Left ventricle myocardium superior (tissue), 1 donor: ENCODE measurements at regions not wholly inside any gene's neighbourhood (a gene's known extent, or its start where the extent isn't known, plus 50 kb on each side); places are given as distances from the start of the nearest gene placed in this dataset.
"Not testable (repeated sequence)": the region's sequence is repeated elsewhere in the genome, so short reads cannot be mapped to it uniquely, and the experiment has no call there.

Source experiments
- ATAC-seq: fragments of 200-7000 bp; cut with Tn5 transposase; one replicate; pipeline ENCODE4 v1.9.1; 2020; ENCODE audit warnings: mild to moderate bottlenecking, moderate library complexity
- DNase-seq: peaks from one replicate; pipeline ENCODE4 v3.0.0-alpha.2; 2020
- intact Hi-C: fragments of 100-400 bp; cut with micrococcal nuclease; formaldehyde crosslinking; loops from one replicate; pipeline ENCODE4 v1.11.0; 2022
- donor health status: DM: no; HTN: yes; CAD: no; lungs with severe emphysema.

DNA sequence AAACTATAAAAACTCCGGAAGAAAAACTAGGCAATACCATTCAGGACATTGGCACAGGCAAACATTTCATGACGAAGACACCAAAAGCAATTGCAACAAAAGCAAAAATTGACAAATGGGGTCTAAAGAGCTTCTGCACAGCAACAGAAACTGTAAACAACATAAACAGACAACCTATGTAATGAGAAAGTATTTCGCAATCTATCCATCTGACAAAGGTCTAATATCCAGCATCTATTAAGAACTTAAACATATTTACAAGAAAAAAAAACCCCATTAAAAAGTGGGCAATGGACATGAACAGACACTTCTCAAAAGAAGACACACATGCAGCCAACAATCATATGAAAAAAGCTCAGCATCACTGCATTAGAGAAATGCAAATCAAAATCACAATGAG, 498.6 kb downstream of the HINT1 start:
- ATAC-seq (no peak), DNase-seq (no peak)
- intact Hi-C loops, result no loop called here

DNA sequence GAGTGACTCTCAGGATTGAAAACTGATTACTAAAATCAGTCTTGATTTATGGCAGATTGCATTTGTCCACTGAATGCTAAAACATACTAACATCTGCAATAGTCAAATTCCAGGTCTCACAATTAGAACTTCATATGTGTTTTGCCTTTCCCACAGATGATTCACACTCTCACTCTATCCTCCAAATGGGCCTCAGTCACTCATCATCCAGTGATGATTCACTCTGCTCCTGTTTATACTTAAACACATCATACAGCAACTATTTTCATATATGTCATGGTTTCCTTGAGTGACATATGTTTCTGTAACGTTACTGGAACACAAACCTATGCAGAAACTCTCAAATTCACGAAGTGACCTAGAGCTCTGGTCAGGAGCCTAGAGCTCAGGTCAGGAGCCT, 512.9 kb downstream of the HINT1 start:
- ATAC-seq (no peak), DNase-seq (no peak)
- intact Hi-C loops, result no loop called here

DNA sequence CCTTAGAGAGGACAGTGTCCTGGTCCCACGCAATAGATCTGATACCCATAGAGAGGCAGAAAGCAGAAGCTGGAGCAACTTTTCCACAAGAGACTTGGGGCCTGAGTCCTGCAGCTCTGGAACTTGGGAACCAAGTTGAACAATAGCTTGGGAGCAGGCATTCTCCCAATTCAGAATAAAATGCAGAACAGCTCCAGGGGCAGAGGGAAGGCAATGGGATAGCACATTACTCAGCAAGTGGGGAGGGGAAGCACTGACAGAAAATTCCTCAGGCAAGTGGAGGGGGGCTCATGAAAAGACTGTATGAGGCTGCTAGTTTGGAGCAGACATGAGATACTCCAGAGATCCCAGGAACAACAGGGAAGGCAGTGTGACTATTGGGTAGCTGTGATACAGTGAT, 513.6 kb downstream of the HINT1 start:
- intact Hi-C loops, result no loop called here
- DNase-seq, result no peak
- ATAC-seq, result no peak

DNA sequence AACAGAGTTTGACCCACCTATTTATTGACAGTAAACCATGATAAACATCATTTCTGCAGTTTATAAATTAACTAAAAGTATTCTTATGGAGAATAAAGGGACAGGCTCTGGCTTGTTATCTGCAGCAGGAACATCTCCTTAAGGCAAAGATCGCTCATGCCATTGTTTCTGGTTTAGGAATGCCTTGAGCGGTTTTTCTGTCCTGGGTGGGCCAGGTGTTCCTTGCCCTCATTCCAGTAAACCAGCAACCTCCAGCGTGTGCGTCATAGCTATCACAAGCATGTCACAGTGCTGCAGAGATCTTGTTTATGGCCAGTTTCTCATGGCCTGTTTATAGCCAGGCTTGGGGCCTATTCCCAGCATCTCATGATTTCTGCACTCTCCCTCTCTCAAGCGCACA, 521.7 kb downstream of the HINT1 start:
- intact Hi-C loops, result no loop called here
- ATAC-seq (no peak), DNase-seq (no peak)

DNA sequence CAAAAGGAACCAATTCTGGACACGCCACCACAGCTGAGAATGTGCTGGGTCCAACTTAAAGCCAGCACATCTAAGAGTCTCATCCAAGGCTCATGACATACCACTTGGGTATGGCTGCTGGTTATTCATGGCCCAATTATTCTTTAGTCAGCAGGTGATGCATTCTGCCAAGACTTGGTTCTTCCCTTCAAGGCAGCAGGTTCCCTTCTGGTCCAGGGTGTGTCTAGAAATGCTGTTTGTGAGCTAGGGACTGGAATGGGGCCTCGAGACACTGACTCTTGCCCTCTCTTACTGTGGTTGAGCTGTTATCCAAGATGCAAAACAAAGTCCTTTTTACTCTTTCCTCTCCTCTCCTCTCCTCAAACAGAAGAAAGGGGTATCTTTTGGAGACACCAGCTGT, 522.6 kb downstream of the HINT1 start:
- intact Hi-C loops, result no loop called here
- DNase-seq, result no peak
- no peak for ATAC-seq

DNA sequence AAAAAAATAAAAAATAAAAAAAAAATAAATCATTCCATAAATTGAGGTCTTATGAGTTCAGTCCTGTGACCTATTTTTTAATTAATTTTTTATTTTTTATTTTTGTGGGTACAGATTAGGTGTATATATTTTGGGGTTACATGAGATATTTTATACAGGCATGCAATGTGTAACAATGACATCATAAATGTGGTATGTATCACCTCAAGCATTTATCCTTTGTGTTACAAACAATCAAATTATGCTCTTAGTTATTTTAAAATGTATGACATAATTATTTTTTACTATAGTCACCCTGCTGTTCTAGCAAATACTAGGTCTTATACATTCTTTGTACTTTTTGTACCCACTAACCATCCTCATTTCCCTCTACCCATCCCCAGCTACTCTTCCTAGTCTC, 537.9 kb downstream of the HINT1 start:
- no peak for ATAC-seq
- no peak for DNase-seq
- intact Hi-C loops, result no loop called here

DNA sequence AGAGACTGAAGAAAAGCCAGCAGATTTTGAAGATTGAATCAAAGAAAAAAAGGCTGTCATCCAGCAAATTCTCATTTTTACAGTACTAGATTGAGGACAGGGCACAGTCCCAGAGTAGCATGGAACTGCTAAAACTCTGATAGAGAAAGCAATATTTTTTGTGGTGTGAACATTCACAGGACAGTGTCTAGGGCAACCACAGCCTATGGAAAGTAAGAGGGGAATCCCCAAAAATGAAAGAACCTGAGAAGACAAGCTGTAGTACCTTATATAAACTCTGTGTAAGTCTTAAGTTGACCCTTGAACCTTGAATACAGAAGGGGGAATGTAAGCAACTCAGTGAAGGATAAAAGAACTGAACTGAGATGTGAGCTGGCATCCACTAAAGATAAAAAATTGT, 540.3 kb downstream of the HINT1 start:
- DNase-seq (no peak), ATAC-seq (no peak)
- intact Hi-C loops, result no loop called here

DNA sequence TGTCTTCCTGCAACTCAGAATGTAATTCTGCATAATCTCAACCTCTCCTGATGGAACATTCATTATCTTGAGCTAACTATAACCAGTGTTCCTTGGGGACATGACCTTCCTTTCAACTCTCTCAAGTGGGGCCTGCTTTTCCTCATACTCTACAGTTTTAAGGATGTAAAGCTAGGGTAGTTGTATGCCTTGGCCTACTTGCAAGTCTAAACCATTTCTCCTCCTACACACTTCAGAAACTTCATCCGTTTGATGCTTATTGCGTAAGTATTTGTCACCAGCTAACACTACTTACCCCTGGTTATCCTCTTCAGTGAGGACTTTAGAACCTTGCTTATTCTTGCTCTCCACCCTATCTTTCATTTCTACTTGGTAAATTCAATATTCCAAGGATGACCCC, 548.9 kb downstream of the HINT1 start:
- no peak for DNase-seq
- intact Hi-C loops, result no loop called here
- ATAC-seq, result no peak

DNA sequence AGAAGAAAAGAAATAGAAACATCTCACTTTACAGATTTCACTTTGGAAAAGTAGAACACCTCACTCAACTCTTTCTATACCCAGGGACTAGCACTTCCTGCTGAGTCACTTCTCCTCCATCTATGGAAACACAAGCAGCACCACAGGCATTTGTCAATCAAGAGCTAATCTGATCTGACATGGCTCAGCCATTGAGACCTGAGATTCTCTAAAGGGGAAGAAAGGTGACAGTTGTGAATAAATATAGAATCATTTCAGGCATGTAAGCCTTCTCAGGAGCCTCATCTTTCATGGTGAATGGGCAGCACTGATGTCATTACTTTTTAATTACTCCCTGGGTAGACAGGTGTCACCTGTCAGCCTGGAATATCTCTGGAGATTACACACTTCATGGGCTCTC, 559.8 kb downstream of the HINT1 start:
- no peak for ATAC-seq
- intact Hi-C loops, result no loop called here
- DNase-seq, result no peak

DNA sequence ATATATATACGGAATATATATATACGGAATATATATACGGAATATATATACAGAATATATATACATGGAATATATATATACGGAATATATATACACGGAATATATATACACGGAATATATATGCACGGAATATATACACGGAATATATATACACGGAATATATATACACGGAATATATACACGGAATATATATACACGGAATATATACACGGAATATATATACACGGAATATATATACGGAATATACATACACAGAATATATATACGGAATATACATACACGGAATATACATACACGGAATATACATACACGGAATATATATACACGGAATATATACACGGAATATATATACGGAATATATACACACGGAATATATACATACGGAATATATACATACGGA, 568.4 kb downstream of the HINT1 start:
- intact Hi-C loops, ATAC-seq, DNase-seq: not testable (repeated sequence)

DNA sequence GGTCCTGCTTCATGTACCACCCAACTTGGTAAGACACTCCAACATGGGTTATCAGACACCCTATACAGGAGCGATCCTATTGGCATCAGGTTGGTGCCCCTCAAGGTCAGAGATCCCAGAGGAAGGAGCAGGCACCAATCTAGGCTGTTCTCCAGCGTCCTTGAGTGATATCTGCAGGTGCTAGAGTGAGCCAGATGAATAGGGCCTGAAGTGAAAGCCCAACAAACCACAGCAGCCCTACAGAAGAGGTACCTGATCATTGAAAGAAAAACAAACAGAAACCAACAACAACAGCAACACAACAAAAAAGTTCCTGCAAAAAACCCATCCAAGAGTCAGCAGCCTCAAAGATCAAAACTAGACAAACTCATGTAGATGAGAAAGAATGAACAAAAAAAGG, 584.8 kb downstream of the HINT1 start:
- DNase-seq, result no peak
- intact Hi-C loops, result no loop called here
- ATAC-seq, result no peak

DNA sequence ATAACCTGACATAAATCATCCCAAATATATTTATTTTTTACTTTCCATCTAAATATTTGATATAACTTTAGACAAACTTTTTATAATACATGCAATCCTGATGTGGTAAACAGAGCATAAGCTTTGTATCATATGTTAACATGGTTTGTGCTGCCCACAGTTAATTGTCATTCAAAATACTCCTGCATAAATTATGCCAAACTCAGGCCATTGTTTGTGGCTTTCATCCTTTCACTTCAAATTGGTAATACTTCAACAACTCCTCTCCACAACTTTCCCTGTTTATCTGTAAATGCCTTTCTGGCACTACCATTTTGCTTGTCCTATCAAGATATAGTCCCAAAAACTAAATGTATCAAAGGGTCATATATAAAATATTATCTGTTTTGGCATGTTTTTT, 586.7 kb downstream of the HINT1 start:
- intact Hi-C loops, result no loop called here
- ATAC-seq (no peak), DNase-seq (no peak)

DNA sequence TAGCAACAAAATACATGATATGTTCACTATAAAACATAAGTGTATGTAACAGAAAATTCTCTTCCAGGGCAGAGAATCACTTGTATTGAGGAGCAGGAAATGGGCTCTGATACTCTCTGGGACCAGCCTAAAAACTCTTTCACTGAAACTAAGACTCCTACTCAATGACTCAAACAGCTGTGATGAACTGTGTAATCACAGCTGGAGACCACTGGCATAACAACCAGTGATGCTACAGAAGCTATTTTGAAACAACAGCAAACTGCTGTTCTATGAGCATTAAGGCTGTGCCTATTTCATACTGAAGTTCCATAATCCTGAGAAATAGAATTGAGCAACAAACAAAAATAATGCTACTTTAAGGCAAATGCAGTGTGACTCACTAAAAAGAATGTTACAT, 594.0 kb downstream of the HINT1 start:
- intact Hi-C loops, result no loop called here
- ATAC-seq (no peak), DNase-seq (no peak)

DNA sequence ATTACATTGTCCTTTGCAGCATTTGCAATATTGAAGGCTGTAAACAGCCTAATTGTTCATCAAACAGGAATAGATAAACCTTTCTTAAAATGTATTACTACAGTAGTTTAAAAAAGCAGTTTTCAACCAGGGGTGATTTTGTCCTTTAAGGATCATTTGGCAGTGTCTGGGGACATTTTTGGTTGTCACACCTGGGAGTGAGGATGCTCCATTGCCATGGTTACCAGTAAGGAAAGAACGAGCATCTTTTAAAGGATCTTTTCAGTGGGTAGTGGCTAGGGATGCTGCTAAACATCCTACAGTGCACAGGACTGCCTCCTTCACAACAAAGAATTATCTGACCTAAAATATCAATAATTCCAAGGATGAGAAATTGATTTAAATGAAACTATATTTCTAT, 596.3 kb downstream of the HINT1 start:
- intact Hi-C loops, result no loop called here
- no peak for ATAC-seq

DNA sequence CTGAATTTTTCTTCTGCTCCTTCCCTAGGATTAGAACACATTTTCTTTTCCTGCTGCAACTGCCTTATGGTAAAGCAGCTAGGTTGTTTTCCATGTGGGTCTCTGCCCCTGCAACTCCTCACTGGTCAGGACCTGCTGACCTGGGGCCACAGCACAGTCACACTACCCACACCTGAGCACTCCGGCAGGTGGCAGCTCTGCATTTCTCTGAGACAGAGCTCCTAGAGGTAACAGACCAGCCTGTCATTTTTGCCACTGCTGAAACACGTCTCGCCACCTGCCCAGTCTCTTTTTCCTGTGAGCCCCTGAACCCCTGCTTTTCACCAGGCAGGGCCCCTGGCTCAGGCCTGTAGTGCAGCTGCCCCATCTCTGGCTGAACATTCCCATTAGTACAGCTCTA, 609.6 kb downstream of the HINT1 start:
- DNase-seq (no peak), ATAC-seq (no peak)
- intact Hi-C loops, result no loop called here

More for the DNA sequence above, 596.3 kb downstream of the HINT1 start:
- no peak for DNase-seq

DNA sequence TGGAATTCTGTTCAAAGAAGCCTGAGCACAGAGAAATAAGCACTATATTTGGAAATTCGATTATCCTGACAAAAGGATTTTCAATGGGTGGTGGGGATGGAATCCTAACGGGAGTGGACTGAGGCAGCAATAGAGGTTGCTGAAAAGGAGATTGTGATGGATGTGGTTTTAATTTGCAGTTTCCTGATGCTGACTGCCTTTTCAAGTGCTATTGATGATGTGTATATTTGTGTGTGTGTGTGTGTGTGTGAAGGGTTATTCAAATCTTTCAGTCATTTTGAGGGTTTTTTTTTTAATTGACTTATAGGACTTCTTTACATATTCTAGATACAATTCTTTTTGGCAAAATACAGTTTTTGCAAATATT, 614.5 kb downstream of the HINT1 start:
- intact Hi-C loops, result no loop called here
- ATAC-seq (no peak), DNase-seq (no peak)

DNA sequence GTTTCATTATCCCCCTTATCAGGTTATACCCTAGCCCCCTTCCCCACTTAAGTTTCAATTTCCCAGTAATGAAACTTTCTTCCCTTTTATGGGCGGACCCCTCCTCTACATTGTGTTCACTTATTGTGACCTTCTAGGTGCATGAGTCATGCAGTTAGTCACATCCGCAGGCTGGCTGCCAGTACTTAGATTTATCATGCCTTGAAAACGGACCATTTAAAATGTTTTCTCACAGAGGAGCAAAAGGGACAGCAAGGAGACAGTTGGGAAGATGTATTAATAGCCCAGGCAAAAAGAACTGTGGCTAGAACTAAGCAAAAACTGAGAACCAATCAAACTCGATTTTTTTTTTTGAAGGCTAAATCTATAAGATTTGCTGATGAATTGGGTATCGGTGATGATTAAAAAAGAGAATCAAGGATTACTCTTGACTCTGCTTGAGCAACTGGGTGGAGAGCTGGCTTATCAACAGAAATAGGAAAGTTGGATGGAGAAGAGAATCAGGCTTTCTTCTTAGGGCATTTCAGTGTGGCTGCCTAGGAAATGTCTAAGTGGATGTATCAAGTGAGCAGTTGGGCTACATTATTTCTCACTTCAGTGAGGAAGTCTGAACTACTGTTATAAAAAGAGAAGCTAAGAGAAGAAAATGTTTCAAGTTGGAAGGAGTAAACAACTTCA, 615.0 kb downstream of the HINT1 start:
- ATAC-seq (no peak), DNase-seq (no peak)
- intact Hi-C loops, result no loop called here

DNA sequence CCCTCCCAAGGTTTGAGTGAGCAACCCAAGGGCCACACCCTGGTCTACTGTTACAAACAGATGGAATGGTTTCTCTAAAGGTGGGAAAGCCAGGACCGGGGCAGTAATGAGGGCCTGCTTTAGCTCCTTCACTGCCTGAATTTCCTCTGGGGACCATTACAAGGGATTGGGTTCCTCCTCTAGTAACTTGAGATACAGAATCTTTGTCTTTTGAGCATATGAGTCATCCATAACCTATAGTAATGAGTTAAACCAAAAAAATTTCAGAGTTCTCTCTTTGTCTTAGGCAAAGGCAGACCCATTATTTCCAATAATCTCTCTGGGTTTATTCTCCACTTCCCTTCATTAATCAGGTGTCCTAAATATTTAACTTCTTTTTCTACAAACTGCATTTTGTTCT, 618.8 kb downstream of the HINT1 start:
- ATAC-seq (no peak), DNase-seq (no peak)
- intact Hi-C loops, result no loop called here

DNA sequence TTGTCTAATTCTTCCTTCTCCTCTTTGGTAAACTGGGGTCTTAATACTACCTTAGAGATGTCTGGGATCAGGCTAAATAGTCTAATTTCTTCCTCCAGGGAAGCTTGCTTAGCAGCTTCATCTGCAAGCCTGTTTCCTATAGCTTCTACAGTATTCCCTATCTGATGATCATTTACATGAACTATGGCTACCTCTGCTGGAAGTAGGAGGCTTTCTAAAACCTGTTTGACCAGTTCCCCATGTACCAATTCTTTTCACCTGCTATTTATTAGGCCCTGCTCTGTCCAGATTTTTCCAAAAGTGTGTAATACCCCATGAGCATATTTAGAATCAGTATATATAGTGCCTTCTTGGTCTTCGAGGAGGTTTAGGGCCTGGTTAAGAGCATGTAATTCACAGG, 619.8 kb downstream of the HINT1 start:
- DNase-seq, result no peak
- no peak for ATAC-seq
- intact Hi-C loops, result no loop called here

DNA sequence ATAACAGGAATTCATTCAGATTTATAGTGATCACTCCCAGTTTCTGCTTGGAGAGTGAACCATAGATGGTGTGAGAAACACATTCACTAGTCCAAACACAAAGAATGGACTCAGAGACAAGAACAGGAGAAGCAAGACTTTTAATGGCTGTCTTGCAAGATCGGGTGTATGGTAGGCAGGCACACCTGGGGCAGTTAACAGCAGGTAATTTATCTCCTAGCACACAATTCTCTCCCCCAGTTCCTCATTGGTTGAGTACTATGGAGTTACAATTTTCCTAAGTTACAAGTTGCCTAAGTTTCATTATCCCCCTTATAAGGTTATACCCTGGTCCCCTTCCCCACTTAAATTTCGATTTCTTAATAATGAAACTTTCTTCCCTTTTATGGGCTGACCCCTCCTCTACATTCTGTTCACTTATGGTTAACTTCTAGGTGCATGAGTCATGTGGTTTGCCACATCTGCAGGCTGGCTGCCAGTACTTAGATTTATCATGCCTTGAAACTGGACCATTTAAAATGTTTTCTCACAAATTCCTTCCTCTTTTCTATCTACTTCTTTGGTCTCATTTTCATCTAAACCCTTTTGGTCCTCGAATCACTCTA, 623.3 kb downstream of the HINT1 start:
- no peak for DNase-seq
- ATAC-seq, result no peak
- intact Hi-C loops, result no loop called here

DNA sequence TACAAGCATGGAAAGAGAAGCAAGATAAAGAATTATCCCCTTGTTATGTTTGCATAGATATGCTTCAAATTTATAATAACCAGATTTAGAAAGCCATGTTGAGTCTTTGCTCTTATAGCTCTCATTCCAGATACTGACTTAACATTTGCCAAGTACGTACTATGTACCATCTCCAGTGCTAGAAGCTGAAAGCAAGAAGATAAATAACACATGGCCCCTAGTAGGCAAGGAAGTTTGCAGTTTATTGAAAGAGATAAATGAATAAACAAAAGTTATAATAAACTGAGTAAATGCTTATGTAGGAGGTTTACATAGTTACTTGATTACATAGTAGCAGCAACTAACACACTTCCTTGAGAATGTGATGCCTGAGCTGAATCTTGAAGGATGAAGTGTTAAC, 628.4 kb downstream of the HINT1 start:
- no peak for DNase-seq
- intact Hi-C loops, result no loop called here
- ATAC-seq, result no peak

DNA sequence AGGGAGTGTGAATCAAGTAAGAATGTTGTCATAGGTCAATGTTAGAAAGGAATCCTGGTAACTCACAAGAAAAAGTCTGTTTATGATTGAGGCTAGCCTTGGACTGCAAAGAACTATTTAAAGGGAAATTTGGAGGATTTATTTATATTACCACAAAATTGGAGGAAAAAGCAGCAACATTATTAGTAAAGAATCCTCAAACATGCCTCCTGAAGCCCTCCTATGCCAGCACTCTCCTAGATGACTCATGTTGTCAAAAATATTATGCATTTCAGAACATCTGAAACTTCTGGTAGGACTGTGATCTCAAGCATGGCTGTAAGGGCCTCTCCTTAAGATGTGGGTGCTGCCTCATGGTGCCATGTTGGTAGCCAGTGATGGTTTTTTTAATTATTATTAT, 628.5 kb downstream of the CHSY3 start:
- no peak for DNase-seq
- no peak for ATAC-seq
- intact Hi-C loops, result no loop called here
